GM18858 (cell line): ENCODE measurements at regions not wholly inside any gene's neighbourhood (a gene's known extent, or its start where the extent isn't known, plus 50 kb on each side); places are given as distances from the start of the nearest gene placed in this dataset.
"Not testable (repeated sequence)": the region's sequence is repeated elsewhere in the genome, so short reads cannot be mapped to it uniquely, and the experiment has no call there.

ENCODE experiments used
- ATAC-seq: cut with Tn5 transposase; IDR thresholded peaks from one replicate; pipeline ENCODE4 v1.9.1; 2021; ENCODE audit not compliant: unreplicated experiment

- ATAC-seq: no peak
Observed at GRCh38 chr13:90918536-90918935, 429.0 kb upstream of the MIR17HG start.

DNA sequence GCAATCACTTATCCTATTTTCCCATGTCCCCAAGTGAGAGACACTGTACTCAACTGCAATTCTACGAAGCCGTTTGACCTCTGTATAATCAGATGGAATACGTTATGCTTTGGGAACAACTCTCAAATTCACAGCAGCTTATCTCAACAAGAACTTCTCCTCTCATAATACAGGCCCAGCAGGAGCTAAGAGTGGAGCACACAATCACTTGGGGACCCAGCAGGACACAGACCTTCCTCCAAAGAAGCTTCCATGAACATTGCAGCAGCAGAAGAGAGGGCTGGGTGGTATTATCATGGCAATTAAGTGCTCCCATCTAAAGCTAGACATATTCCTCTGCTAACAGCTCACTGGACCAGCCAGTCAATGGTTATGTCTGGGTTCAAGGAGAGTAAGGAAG lies 428.3 kb upstream of the MIR17HG start:
- ATAC-seq: no peak

GRCh38 chr13:90926459-90926858 lies 421.0 kb upstream of the MIR17HG start:
- no peak for ATAC-seq

DNA sequence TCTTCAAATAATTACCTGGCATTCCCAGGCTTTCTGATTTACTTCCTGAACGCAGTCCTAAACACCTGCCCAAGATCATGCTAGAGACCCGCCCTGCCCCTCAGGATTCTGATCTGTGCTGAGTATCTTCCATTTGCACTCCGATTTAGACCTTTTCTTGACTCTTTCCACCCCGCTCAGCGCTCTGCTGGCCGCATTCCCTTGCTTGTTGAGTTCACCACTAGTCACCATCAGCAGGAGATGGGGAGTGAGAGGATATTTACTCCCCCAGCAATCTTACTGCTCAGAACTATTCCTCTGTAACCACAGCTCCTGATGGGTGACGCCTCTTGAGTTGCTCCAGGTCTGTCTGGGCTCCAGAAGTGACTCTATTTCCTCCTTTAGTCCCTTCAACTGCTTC lies 419.4 kb upstream of the MIR17HG start:
- ATAC-seq: no peak

DNA sequence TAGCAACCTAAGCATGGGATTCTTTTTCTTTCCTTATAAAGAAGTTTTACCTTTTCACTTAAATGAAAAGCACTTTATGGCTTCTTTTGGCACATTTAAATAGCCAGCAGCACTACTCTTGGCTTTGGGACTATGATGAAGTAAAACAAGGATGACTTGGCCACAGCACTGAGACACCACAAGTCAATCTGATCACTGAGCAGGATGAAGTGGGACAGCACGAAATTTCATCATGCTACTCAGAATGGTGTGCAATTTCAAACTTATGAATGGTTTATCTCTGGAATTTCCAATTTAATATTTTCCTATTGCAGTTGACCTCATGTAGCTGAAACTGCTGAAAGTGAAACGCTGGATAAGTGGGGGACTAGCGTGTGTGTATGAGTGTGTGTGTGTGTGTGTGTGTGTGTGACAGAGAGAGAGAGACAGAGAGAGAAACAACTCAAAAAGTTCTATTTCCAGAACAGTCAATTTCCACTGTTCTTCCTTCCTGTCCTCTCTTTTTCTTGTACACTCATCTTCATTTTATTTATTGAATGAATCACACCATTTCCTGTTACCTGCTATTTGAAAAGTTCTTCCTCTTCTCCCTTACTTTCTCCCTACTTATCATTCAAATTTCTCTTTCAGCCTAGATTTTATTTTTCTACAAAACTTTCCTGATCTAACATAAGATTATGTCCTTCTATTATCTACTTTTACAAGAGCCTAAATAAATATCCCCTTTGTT lies 414.2 kb upstream of the MIR17HG start:
- ATAC-seq: no peak

- ATAC-seq: no peak
Observed at GRCh38 chr13:90934741-90935140, 412.7 kb upstream of the MIR17HG start.

- ATAC-seq: no peak
Observed at GRCh38 chr13:90938848-90939247, 408.6 kb upstream of the MIR17HG start.

- ATAC-seq: no peak
Observed at GRCh38 chr13:90943946-90944345, 403.5 kb upstream of the MIR17HG start.

DNA sequence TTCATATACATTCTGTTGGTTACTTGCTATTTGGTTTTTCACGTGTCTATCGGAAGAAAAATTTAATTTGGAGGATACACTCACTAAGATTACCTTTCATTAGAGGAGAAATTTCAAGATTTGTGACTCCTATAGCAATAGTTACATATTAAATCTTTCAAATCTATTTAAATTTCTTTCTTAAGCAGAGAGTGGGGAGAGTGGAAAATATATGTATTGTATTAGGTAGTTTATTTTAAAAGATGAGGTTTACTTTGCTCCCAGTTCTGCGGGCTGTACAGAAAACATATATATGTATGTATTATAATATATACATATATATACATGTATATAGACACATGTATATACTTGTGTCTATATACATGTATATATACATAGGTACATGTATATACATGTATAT lies 402.3 kb upstream of the MIR17HG start:
- ATAC-seq: not testable (repeated sequence)

DNA sequence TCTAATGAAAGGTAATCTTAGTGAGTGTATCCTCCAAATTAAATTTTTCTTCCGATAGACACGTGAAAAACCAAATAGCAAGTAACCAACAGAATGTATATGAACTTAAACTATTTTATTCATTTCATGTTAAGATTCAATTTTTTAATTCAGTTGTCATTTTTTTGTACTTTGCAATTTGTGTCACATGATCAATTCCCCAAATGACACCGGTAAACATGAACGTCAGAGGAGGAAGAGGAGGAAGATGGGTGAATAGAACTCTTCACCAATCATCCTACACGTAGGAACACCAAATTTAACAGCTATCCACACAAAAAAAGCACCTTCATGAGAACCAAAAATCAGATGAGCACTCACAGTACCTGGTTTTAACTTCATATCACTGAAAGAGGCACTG lies 401.4 kb upstream of the MIR17HG start:
- not testable (repeated sequence) for ATAC-seq

DNA sequence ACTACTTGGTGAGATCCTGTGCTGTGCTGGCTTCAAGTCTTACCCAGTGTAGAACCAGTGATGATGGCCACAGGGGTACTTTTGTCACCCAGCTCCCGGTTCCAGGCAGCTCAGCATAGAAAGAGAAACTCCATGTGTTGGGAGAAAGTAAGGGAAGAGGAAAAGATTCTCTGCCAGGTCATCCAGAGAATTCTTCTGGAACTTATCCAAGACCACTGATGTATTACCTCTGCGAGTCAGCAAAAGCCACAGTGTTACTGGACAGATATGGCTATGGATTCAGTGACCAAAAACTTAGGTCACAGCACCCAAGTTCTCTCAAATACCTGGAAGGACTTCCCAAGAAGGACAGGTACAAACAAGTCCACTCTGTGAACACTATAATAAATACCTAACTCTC lies 399.5 kb upstream of the MIR17HG start:
- ATAC-seq: no peak

- no peak for ATAC-seq
Observed at GRCh38 chr13:90950160-90950559, 397.3 kb upstream of the MIR17HG start.

DNA sequence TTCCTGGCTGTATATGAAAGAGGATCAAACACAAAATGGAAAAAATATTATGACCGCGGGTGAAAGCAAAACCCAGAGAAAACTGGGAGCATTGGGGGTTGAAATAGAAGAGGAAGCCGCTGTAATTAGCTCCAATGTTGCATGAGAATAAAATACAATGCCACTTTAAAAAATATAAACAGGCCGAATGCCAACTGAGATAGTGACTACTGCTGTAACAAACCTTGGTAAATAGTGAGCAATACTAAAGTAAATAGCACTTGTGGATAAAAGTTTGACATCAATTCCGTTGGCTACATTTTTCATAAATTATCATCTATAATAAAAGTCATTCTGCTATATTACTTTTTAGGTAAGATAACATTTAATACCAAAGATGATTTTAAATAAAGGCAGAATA lies 395.8 kb upstream of the MIR17HG start:
- no peak for ATAC-seq

DNA sequence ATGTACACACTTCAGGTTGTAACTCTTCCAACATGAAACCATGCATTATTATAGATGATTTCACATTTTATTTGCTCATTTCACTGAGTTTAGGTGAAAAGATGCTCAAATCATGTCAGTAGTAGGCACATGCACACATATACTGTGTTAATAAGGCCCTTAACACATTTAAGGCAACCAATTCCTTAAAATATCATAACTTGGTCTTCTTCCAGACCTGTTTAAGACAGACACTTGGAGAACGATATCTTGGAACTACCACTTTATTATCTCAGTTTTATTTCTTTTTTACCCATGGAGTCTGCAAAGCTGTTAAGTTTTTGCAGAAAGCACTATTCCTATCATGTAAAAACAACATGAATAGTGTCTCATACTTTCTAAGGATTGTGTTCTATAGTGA lies 395.2 kb upstream of the MIR17HG start:
- ATAC-seq: no peak

DNA sequence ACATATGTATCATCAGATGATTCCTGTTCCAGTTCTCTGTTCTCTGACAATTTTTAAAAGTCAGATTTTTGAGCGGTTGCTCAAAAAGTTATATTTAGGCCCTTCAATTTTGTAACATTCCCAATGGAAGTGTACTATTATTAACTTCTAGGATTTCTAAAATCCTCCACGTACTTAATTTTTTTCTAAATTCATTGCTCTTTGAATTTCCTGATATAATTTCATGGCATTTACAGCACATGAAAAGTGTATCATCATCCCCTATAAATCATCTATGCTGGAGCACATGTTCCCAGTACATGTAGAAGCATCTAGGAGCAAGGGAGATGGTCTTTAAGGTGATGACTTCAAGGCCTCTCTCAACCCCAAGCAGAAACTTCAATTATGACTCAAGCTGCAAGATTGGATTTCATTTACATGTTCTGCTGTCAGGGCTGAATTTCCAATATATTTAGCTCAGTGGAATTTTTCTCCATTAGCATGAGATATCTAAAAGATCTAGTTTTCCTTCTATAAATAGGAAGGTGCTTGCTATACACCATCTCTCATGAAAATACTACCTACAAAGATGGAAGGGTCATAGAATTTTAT lies 392.8 kb upstream of the MIR17HG start:
- no peak for ATAC-seq

DNA sequence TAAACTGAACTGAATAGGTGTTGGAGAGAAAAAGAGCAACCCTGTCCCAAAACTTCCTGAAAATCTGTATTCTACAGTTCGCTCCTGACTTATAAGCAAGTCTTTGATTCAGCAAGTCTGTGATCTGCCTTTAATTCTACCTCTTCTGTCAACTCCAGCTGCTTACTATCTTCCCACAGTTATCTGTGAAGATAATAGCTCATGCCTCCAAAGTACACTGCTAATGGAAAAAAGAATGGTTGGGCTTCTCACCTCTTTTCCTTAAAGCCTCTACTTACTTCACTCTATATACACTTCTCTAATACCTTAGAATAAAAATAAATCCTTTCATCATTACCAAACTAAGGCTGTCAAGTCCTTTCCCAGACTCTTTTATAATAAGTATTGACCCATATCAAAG lies 391.5 kb upstream of the MIR17HG start:
- ATAC-seq: no peak

DNA sequence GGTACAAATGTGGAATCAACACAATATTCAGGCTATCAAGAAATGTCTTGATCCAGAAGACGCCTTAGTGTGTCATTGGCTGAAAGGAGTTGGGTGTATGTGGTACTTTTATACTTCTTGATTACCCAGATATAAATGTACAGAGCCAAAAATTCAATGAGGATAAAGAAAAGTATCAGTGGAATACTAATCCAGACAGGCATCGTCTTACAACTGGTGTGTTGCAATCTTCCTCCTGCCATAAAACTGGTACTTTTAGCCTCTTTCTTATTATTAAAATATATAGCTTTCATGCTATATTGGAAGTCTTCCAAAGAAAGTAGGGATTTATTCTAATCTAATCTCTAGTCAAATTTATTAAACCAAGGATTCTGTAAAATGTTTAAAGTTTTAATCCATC lies 388.6 kb upstream of the MIR17HG start:
- no peak for ATAC-seq

- no peak for ATAC-seq
Observed at GRCh38 chr13:90968166-90968904, 379.2 kb upstream of the MIR17HG start.

- ATAC-seq: no peak
Observed at GRCh38 chr13:90974249-90974975, 373.1 kb upstream of the MIR17HG start.

DNA sequence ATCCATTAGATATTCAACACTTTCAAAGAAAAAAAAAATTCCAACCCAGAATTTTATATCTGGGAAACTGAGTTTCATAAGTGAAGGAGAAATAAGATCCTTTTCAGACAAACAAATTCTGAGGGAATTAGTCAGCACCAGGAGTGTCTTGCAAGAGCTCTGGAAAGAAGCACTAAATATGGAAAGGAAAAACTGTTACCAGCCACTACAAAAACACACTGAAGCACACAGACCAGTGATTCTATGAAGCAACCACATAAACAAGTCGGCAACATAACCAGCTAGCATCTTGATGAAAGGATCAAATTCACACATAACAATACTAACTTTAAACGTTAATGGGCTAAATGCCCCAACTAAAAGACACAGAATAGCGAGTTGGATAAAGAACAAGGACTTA lies 368.4 kb upstream of the MIR17HG start:
- no peak for ATAC-seq

- no peak for ATAC-seq
Observed at GRCh38 chr13:90984756-90985155, 362.7 kb upstream of the MIR17HG start.

DNA sequence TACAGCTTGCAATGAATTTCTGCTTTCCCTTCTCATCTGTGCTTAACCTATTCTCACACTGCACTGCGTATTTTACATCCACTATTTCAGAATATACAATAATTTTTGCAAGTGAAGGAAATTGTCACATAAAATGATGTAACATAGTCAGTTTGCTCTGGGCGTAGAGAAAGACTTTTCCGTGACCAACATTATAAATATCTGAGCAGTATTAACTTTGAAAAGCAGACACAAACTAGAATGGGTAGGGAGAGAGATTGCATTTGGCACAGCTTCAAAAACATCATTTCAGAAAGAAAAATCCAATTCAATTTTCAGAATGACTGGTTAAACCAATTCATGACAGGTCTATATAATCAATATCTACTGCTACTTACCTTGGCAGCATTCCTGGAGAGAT lies 352.5 kb upstream of the MIR17HG start:
- no peak for ATAC-seq
